H1 (cell line): ENCODE measurements at regions not wholly inside any gene's neighbourhood (a gene's known extent, or its start where the extent isn't known, plus 50 kb on each side); places are given as distances from the start of the nearest gene placed in this dataset.
A peak's percentile ranks its signal among the peaks of the same experiment; 100 is the strongest.

Source experiments
- CTCF ChIA-PET: fragments of 300-600 bp; sonication (Branson Sonifier 250); formaldehyde crosslinking; loops from one replicate; lab custom pipeline; 2021; ENCODE audit not compliant: partially characterized antibody; lab: Charles Lee
- POLR2A ChIA-PET: fragments of 300-600 bp; sonication (Branson Sonifier 250); formaldehyde crosslinking; loops from one replicate; lab custom pipeline; 2021; ENCODE audit warnings: inconsistent platforms; ENCODE audit not compliant: partially characterized antibody; lab: Charles Lee
- DNase-seq, 2 experiments: peaks; one replicate each; pipeline versions ENCODE4 v3.0.0 to v3.0.0-alpha.2; 2010 to 2022; ENCODE audit warnings: low spot score in 2 of 2, low read depth in 1 of 2, mixed read lengths in 1 of 2
- FAIRE-seq: peaks from 2 replicates; lab custom pipeline; 2011; peaks lifted over from hg19 to GRCh38; lab: Jason Lieb, UNC
- H2AFZ ChIP-seq: 2 replicates; pipeline ENCODE4 v1.8.1; 2012; ENCODE audit warnings: low read length, inconsistent platforms
- H2AK5ac ChIP-seq: 2 replicates; pipeline ENCODE4 v1.6.1; 2013; ENCODE audit warnings: low read depth, low read length
- H2BK120ac ChIP-seq: replicated peaks from 2 replicates; pipeline ENCODE3; 2013; ENCODE audit warnings: low read depth, low read length, inconsistent platforms
- H2BK12ac ChIP-seq: 2 replicates; pipeline ENCODE4 v1.6.1; 2013; ENCODE audit warnings: low read depth, low read length
- H2BK15ac ChIP-seq: 2 replicates; pipeline ENCODE4 v1.6.1; 2013; ENCODE audit warnings: low read length
- H2BK20ac ChIP-seq: 2 replicates; pipeline ENCODE4 v1.6.1; 2013; ENCODE audit warnings: low read length
- H2BK5ac ChIP-seq: 2 replicates; pipeline ENCODE4 v1.6.1; 2013; ENCODE audit warnings: low read depth, low read length
- H3K14ac ChIP-seq: 2 replicates; pipeline ENCODE4 v1.6.1; 2013; ENCODE audit warnings: inconsistent platforms; ENCODE audit not compliant: insufficient read length
- H3K18ac ChIP-seq: 2 replicates; pipeline ENCODE4 v1.6.1; 2013; ENCODE audit warnings: low read length; ENCODE audit errors: extremely low read depth
- H3K23ac ChIP-seq: 2 replicates; pipeline ENCODE4 v1.6.1; 2013; ENCODE audit warnings: inconsistent platforms; ENCODE audit not compliant: insufficient read length
- H3K23me2 ChIP-seq: 2 replicates; pipeline ENCODE4 v1.6.1; 2013; ENCODE audit warnings: low read depth, low read length
- H3K27ac ChIP-seq: 2 replicates; pipeline ENCODE4 v1.6.1; 2011; ENCODE audit warnings: low read depth, low read length, inconsistent platforms
- H3K27me3 ChIP-seq, 4 experiments: replicated peaks in 1 of 4; 1 replicate in 1 of 4; 2 replicates in 3 of 4; pipeline versions ENCODE4 v1.6.1 to v1.8.1; 2011 to 2013; ENCODE audit warnings: low read length in 3 of 4, mild to moderate bottlenecking in 3 of 4, inconsistent platforms in 2 of 4, mixed read lengths in 2 of 4, moderate library complexity in 1 of 4; ENCODE audit not compliant: control insufficient read depth in 3 of 4, insufficient read depth in 3 of 4; ENCODE audit errors: extremely low read depth in 1 of 4
- H3K36me3 ChIP-seq, 4 experiments: 2 replicates each; pipeline versions ENCODE4 v1.6.1 to v1.8.1; 2011 to 2013; ENCODE audit warnings: mild to moderate bottlenecking in 4 of 4, low read length in 3 of 4, moderate library complexity in 2 of 4, control low read depth in 1 of 4, inconsistent platforms in 1 of 4; ENCODE audit not compliant: insufficient read depth in 4 of 4, control insufficient read depth in 2 of 4
- H3K4ac ChIP-seq: replicated peaks from 2 replicates; pipeline ENCODE3; 2013; ENCODE audit warnings: low read length, low read depth, mixed read lengths, inconsistent platforms; ENCODE audit not compliant: insufficient read length
- H3K4me1 ChIP-seq, 4 experiments: replicated peaks in 1 of 4; 1 replicate in 1 of 4; 2 replicates in 3 of 4; pipeline versions ENCODE4 v1.6.1 to v1.8.1; 2011 to 2013; ENCODE audit warnings: low read length in 3 of 4, inconsistent platforms in 2 of 4, mixed read lengths in 1 of 4; ENCODE audit not compliant: insufficient read depth in 4 of 4, control insufficient read depth in 3 of 4
- H3K4me2 ChIP-seq, 2 experiments: 2 replicates each; pipeline versions ENCODE4 v1.6.1 to v1.8.1; 2011 to 2013; ENCODE audit warnings: low read depth in 2 of 2, low read length in 2 of 2, control low read depth in 1 of 2, inconsistent platforms in 1 of 2, mild to moderate bottlenecking in 1 of 2; ENCODE audit not compliant: insufficient read depth in 1 of 2
- H3K4me3 ChIP-seq, 4 experiments: fragments of 200-600, 300-600 bp in 1 of 4; sonication (generic), shearing (Covaris generic), sonication (Bioruptor Twin) in 1 of 4; 2 replicates each; pipeline versions ENCODE4 v1.5.1 to v1.8.1; 2011 to 2016; ENCODE audit warnings: low read length in 4 of 4, low read depth in 3 of 4, control low read depth in 2 of 4, inconsistent platforms in 2 of 4, mild to moderate bottlenecking in 2 of 4, mixed read lengths in 1 of 4, moderate library complexity in 1 of 4; ENCODE audit not compliant: insufficient read depth in 2 of 4; ENCODE audit errors: extremely low read depth in 1 of 4
- H3K56ac ChIP-seq: replicated peaks from 2 replicates; pipeline ENCODE3; 2013; ENCODE audit warnings: low read depth, mild to moderate bottlenecking, mixed read lengths, low read length, inconsistent platforms; ENCODE audit not compliant: insufficient read length
- H3K79me1 ChIP-seq: 2 replicates; pipeline ENCODE4 v1.6.1; 2013; ENCODE audit warnings: low read depth, low read length, control low read depth
- H3K79me2 ChIP-seq, 2 experiments: 2 replicates each; pipeline versions ENCODE4 v1.6.1 to v1.8.1; 2012 to 2013; ENCODE audit warnings: low read length in 2 of 2, mild to moderate bottlenecking in 2 of 2, inconsistent platforms in 1 of 2; ENCODE audit not compliant: insufficient read depth in 2 of 2, control insufficient read depth in 1 of 2
- H3K9ac ChIP-seq, 4 experiments: replicated peaks in 1 of 4; 1 replicate in 1 of 4; 2 replicates in 3 of 4; pipeline versions ENCODE4 v1.6.1 to v1.8.1; 2011 to 2013; ENCODE audit warnings: low read depth in 3 of 4, low read length in 3 of 4, control low read depth in 2 of 4, mild to moderate bottlenecking in 2 of 4, moderate library complexity in 2 of 4, inconsistent platforms in 1 of 4; ENCODE audit errors: extremely low read depth in 1 of 4
- H3K9me3 ChIP-seq, 2 experiments: 2 replicates each; pipeline versions ENCODE4 v1.6.1 to v1.8.1; 2012 to 2013; ENCODE audit warnings: mild to moderate bottlenecking in 2 of 2, moderate library complexity in 2 of 2, control low read depth in 1 of 2, inconsistent platforms in 1 of 2, low read depth in 1 of 2, low read length in 1 of 2, mixed read lengths in 1 of 2; ENCODE audit not compliant: insufficient read depth in 2 of 2
- H4K20me1 ChIP-seq, 2 experiments: replicated peaks in 1 of 2; 2 replicates each; pipeline versions ENCODE3 to v1.8.1; 2011 to 2013; ENCODE audit warnings: inconsistent platforms in 2 of 2, low read length in 2 of 2, mild to moderate bottlenecking in 1 of 2; ENCODE audit not compliant: insufficient read depth in 2 of 2, control insufficient read depth in 1 of 2
- H4K5ac ChIP-seq: 2 replicates; pipeline ENCODE4 v1.6.1; 2013; ENCODE audit warnings: low read length, low read depth, mixed read lengths, inconsistent platforms; ENCODE audit not compliant: insufficient read length
- H4K8ac ChIP-seq: 2 replicates; pipeline ENCODE4 v1.8.0; 2013; ENCODE audit warnings: mild to moderate bottlenecking, moderate library complexity, low read length, inconsistent platforms; ENCODE audit not compliant: insufficient read depth; ENCODE audit errors: extremely low read depth
- H4K91ac ChIP-seq: replicated peaks from 2 replicates; pipeline ENCODE3; 2013; ENCODE audit warnings: low read length, mixed read lengths, inconsistent platforms; ENCODE audit not compliant: insufficient read length
- WGBS, 2 experiments: shearing (Covaris generic) in 1 of 2; methylation state at CpG; one replicate each; pipeline versions ENCODE4 v1.1.6 to v1.1.7; 2013 to 2015; ENCODE audit warnings: low lambda C conversion rate in 2 of 2, mixed read lengths in 2 of 2, inconsistent platforms in 1 of 2, low coverage in 1 of 2, missing lambda C conversion rate in 1 of 2; ENCODE audit not compliant: insufficient replicate concordance in 2 of 2, insufficient coverage in 1 of 2, insufficient read length in 1 of 2; ENCODE audit errors: extremely low coverage in 1 of 2, missing lambda C conversion rate in 1 of 2; 5-methylcytosine and 5-hydroxymethylcytosine counted together
- TF ChIP-seq, protein P1 (sequence below), 3 experiments: IDR thresholded peaks; 1 replicate in 2 of 3; 2 replicates in 1 of 3; pipeline versions ENCODE4 v1.5.1 to v1.6.1; 2011; ENCODE audit warnings: low read length in 3 of 3, mild to moderate bottlenecking in 3 of 3, inconsistent platforms in 2 of 3, low read depth in 1 of 3, moderate library complexity in 1 of 3; ENCODE audit not compliant: insufficient read depth in 1 of 3; ENCODE audit errors: control extremely low read depth in 1 of 3
- TF ChIP-seq, protein P2 (sequence below): IDR thresholded peaks from 2 replicates; pipeline ENCODE4 v1.6.1; 2012; ENCODE audit warnings: inconsistent platforms

DNA sequence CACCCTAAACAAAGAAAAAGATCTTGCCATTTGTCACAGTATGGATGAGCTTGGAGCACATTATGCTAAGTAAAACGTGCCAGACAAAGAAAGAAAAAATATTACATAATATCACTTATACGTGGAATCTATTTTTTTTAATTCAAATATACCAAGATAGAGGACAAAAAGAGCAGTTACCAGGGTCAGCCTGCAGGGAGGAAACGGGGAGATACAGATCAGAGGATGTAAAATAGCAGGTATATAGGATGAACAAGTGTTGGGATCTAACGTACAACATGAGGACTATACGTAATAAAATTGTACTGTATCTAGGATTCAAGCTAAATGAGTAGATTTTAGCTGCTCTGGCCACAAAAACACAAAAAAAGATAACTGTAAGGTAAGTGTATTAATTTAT is 247.5 kb downstream of the TMEM161B start:
- Histone ChIP-seq H2BK20ac (no peak overlapping the region), H2BK120ac (no peak overlapping the region), H3K23ac (no peak overlapping the region), H2BK12ac (no peak overlapping the region), H3K4me3 (no peak overlapping the region), H2BK15ac (no peak overlapping the region), H4K5ac (no peak overlapping the region), H3K4me2 (no peak overlapping the region), H3K9me3 (no peaks in the 10 kb centered on the region), H2AFZ (no peak overlapping the region), H3K23me2 (no peaks in the 10 kb centered on the region), H4K8ac (no peak overlapping the region), H3K9ac (no peak overlapping the region), H3K27me3 (no peaks in the 10 kb centered on the region), H3K4me1 (no peaks in the 10 kb centered on the region), H3K14ac (no peak overlapping the region), H3K79me1 (no peaks in the 10 kb centered on the region), H3K56ac (no peak overlapping the region), H2AK5ac (no peak overlapping the region), H3K36me3 (no peaks in the 10 kb centered on the region), H2BK5ac (no peak overlapping the region), H4K91ac (no peak overlapping the region), H3K79me2 (no peaks in the 10 kb centered on the region), H4K20me1 (no peaks in the 10 kb centered on the region), H3K27ac (no peak overlapping the region), H3K4ac (no peak overlapping the region), H3K18ac (no peak overlapping the region)
- TF ChIP-seq, protein P1, sequence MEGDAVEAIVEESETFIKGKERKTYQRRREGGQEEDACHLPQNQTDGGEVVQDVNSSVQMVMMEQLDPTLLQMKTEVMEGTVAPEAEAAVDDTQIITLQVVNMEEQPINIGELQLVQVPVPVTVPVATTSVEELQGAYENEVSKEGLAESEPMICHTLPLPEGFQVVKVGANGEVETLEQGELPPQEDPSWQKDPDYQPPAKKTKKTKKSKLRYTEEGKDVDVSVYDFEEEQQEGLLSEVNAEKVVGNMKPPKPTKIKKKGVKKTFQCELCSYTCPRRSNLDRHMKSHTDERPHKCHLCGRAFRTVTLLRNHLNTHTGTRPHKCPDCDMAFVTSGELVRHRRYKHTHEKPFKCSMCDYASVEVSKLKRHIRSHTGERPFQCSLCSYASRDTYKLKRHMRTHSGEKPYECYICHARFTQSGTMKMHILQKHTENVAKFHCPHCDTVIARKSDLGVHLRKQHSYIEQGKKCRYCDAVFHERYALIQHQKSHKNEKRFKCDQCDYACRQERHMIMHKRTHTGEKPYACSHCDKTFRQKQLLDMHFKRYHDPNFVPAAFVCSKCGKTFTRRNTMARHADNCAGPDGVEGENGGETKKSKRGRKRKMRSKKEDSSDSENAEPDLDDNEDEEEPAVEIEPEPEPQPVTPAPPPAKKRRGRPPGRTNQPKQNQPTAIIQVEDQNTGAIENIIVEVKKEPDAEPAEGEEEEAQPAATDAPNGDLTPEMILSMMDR (IDR thresholded peaks at IDR 0.05; ENCODE audit: control extremely low read depth in 1 of 3, insufficient read depth in 1 of 3, low read depth in 1 of 3, low read length in 3 of 3) = peak in 1 of 3 experiments; percentile 16; a peak in 1 of 4 replicates
- TF ChIP-seq, protein P2, sequence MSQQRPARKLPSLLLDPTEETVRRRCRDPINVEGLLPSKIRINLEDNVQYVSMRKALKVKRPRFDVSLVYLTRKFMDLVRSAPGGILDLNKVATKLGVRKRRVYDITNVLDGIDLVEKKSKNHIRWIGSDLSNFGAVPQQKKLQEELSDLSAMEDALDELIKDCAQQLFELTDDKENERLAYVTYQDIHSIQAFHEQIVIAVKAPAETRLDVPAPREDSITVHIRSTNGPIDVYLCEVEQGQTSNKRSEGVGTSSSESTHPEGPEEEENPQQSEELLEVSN = no peak
- DNase-seq (no peak), FAIRE-seq (no peak)
- 81% methylated on average over 5 of the region's 5 CpGs; no CpG with 5 or more reads in 1 of the 2 experiments for WGBS, 2 experiments
- ChIA-PET POLR2A (no interaction called here), CTCF (interaction anchor here (0.7 to 1.5 kb wide), 3 partner anchors 69 to 233 kb away, joined by 3 to 4 read pairs (median 3); no protein-coding TSS in a partner anchor)
